AG04450 (cell line): ENCODE measurements at regions not wholly inside any gene's neighbourhood (a gene's known extent, or its start where the extent isn't known, plus 50 kb on each side); places are given as distances from the start of the nearest gene placed in this dataset.

ENCODE experiments used
- CTCF ChIA-PET: fragments of 300-600, 350-600 bp; formaldehyde crosslinking; extraction: SDS; loops from one replicate; lab custom pipeline; 2022; ENCODE audit warnings: antibody characterized with exemption, inconsistent platforms; lab: Charles Lee
- POLR2A ChIA-PET: fragments of 350-600 bp; formaldehyde crosslinking; extraction: SDS; loops from one replicate; lab custom pipeline; 2021; ENCODE audit warnings: antibody characterized with exemption, inconsistent platforms; lab: Yijun Ruan, JAX
- DNase-seq: peaks from one replicate; pipeline ENCODE4 v3.0.0-alpha.2; 2011; ENCODE audit warnings: low read depth, low spot score
- H3K27ac ChIP-seq: one replicate; pipeline ENCODE4 v1.5.1; 2012; ENCODE audit warnings: low read depth, low read length, control low read depth
- H3K27me3 ChIP-seq: one replicate; pipeline ENCODE4 v1.6.0; 2012; ENCODE audit warnings: low read length; ENCODE audit not compliant: control insufficient read depth, insufficient read depth
- H3K4me3 ChIP-seq: 2 replicates; pipeline ENCODE4 v1.5.1; 2011; ENCODE audit warnings: mild to moderate bottlenecking, low read depth, low read length, control low read depth
- H3K9me3 ChIP-seq: 2 replicates; pipeline ENCODE4 v1.5.1; 2012; ENCODE audit warnings: low read length; ENCODE audit not compliant: control insufficient read depth, insufficient read depth
- TF ChIP-seq, protein P1 (sequence below): IDR thresholded peaks from 2 replicates; pipeline ENCODE4 v1.5.1; 2011; ENCODE audit warnings: low read depth, low read length, control low read depth, inconsistent platforms

DNA sequence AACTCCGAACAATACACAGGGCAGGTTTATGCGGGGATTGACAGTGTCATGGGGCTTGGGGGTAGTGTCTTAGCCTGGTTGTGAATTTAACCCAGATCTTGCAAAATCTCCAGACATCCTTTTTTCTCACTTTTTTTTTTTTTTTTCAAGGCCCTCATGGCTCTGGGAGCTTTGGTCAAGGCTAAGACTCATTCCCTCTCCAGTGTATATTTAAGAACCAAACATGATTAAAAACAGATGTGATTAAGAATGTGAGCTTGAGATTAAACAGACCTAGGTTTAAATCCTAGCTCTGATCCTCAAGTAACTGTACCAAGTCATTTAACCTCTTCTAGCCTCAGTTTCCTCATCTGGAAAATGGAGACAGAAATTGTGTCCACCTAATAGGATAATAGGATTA, 151.7 kb upstream of the FUT8 start:
- Histone ChIP-seq H3K4me3 (no peak overlapping the region), H3K27me3 (no peaks in the 10 kb centered on the region), H3K27ac (no peak overlapping the region), H3K9me3 (peaks cover 5% of the 10 kb centered on the region; the same call in 1 of the 2 replicates)
- TF ChIP-seq, protein P1, sequence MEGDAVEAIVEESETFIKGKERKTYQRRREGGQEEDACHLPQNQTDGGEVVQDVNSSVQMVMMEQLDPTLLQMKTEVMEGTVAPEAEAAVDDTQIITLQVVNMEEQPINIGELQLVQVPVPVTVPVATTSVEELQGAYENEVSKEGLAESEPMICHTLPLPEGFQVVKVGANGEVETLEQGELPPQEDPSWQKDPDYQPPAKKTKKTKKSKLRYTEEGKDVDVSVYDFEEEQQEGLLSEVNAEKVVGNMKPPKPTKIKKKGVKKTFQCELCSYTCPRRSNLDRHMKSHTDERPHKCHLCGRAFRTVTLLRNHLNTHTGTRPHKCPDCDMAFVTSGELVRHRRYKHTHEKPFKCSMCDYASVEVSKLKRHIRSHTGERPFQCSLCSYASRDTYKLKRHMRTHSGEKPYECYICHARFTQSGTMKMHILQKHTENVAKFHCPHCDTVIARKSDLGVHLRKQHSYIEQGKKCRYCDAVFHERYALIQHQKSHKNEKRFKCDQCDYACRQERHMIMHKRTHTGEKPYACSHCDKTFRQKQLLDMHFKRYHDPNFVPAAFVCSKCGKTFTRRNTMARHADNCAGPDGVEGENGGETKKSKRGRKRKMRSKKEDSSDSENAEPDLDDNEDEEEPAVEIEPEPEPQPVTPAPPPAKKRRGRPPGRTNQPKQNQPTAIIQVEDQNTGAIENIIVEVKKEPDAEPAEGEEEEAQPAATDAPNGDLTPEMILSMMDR = no peak
- DNase-seq = peak; percentile 69
- CTCF ChIA-PET = interaction anchor here (1.1 kb wide), 1 partner anchor 151 kb away, joined by 3 read pairs; the partner anchor contains the start of gene FUT8
- POLR2A ChIA-PET = interaction anchor here (0.6 to 0.7 kb wide), 3 partner anchors 24 to 160 kb away, joined by 4 to 7 read pairs (median 6); no protein-coding TSS in a partner anchor

DNA sequence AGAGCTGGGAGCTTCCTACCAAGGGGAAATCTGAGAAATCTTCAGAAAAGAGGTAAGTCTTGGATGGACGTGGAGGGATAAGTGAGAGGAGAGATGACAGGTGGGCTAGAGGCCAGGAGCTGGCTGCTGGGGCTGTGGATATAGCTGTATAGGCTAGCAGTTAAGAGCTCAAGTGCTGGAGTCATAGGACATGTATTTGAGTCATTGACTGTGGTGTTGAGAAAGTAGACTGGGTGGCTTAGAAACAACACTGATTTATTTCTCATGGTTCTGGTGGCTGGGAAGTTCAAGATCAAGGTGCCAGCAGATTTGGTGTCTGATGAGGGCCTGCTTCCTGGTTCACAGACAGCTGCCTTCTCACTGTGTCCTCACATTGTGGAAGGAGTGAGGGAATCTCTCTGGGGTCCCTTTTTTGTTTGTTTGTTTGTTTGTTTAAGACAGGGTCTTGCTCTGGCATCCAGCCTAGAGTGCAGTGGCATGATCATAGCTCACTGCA, 151.1 kb upstream of the FUT8 start:
- TF ChIP-seq, protein P1 = no peak
- H3K9me3 ChIP-seq = peaks cover 5% of the 10 kb centered on the region; the same call in 1 of the 2 replicates
- H3K27ac ChIP-seq = no peak overlapping the region
- H3K4me3 ChIP-seq = no peak overlapping the region
- POLR2A ChIA-PET = interaction anchor here (0.7 to 0.8 kb wide), 3 partner anchors 25 to 161 kb away, joined by 3 to 7 read pairs (median 6); no protein-coding TSS in a partner anchor
- H3K27me3 ChIP-seq = no peaks in the 10 kb centered on the region
- DNase-seq = no peak
- CTCF ChIA-PET = interaction anchor here (1.1 kb wide), 1 partner anchor 151 kb away, joined by 3 read pairs; the partner anchor contains the start of gene FUT8

DNA sequence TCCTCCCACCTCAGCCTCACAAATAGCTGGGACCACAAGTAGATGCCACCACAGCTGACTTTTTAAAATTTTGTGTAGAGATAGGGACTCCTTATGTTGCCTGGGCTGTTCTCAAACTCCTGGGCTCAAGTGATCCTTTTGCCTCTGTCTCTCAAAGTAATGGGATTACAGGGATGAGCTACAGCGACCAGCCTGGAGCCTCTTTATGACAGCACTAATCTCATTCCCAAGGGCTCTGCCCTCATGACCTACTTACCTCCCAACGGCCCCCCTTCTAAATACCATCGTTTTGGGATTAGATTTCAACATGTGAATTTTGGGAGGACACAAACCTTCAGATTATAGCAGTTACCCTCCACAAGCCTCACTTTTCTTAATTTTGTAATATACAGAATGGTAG, 150.6 kb upstream of the FUT8 start:
- peaks cover 5% of the 10 kb centered on the region; the same call in 1 of the 2 replicates for H3K9me3 ChIP-seq
- CTCF ChIA-PET = interaction anchor here (1.1 kb wide), 1 partner anchor 150 kb away, joined by 3 read pairs; the partner anchor contains the start of gene FUT8
- TF ChIP-seq, protein P1 = no peak
- no peak overlapping the region for H3K27ac ChIP-seq
- no peak overlapping the region for H3K4me3 ChIP-seq
- H3K27me3 ChIP-seq = no peaks in the 10 kb centered on the region
- no peak for DNase-seq
- POLR2A ChIA-PET = interaction anchor here (0.8 kb wide), 1 partner anchor 150 kb away, joined by 3 read pairs; no protein-coding TSS in a partner anchor

DNA sequence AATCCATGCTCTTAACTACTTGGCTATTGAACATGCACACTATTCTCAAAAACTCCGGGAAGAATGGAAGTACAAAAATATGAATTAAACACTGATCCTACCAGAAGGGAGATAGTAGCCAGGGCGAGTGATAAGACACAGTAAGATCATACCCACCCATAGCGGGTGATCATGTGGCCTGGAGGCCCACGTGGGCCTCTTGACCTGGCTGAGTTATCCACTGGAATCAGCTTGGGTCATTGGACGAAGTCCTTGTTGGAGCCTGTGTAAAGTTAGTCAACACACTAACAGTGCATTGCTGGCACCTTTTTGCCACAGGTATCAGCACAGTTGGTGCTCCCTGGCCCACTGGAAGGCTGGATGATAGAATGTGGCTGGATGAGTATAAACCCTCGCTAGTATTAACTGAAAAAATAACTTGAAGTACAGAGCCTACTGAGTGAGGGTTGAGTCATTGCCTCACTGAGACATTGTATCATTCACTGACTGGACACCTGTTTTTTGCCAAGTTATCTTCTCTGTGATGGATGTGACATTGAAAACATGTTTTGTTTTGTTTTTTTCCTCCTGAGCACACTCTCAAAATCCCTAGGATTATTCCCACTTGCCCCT, 149.2 kb upstream of the FUT8 start:
- CTCF ChIA-PET = no interaction called here
- no peak overlapping the region for H3K27ac ChIP-seq
- H3K27me3 ChIP-seq = no peaks in the 10 kb centered on the region
- DNase-seq = no peak
- TF ChIP-seq, protein P1 = no peak
- no peak overlapping the region for H3K4me3 ChIP-seq
- H3K9me3 ChIP-seq = peaks cover 5% of the 10 kb centered on the region; the same call in 1 of the 2 replicates
- POLR2A ChIA-PET = no interaction called here

DNA sequence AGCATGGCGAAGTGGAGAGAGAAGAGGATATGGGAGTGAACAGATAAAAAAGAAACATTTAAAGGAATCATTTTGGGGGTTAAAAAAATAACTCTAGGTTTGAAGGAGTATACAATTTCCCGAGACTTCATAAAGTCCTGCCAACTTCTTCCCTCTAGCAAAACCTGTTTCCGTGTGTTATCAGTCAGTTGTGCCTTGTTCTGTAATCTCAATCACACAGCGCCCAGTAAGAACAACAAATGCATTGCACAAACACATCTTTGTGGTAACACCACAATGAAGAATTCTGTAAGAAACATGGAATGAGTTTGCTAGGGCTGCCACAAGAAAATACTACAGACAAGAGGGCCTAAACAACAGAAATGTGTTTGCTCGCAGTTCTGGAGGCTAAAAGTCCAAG, 144.7 kb upstream of the FUT8 start:
- DNase-seq = no peak
- TF ChIP-seq, protein P1 = no peak
- CTCF ChIA-PET = no interaction called here
- Histone ChIP-seq H3K27me3 (no peaks in the 10 kb centered on the region), H3K27ac (no peak overlapping the region), H3K9me3 (no peaks in the 10 kb centered on the region), H3K4me3 (no peak overlapping the region)
- POLR2A ChIA-PET = no interaction called here
